MV-4-11 (cell line): ENCODE measurements at regions not wholly inside any gene's neighbourhood (a gene's known extent, or its start where the extent isn't known, plus 50 kb on each side); places are given as distances from the start of the nearest gene placed in this dataset.

Experiments used
- DNase-seq: peaks from one replicate; lab custom pipeline; 2025; lab: John Stamatoyannopoulos, UW

DNA sequence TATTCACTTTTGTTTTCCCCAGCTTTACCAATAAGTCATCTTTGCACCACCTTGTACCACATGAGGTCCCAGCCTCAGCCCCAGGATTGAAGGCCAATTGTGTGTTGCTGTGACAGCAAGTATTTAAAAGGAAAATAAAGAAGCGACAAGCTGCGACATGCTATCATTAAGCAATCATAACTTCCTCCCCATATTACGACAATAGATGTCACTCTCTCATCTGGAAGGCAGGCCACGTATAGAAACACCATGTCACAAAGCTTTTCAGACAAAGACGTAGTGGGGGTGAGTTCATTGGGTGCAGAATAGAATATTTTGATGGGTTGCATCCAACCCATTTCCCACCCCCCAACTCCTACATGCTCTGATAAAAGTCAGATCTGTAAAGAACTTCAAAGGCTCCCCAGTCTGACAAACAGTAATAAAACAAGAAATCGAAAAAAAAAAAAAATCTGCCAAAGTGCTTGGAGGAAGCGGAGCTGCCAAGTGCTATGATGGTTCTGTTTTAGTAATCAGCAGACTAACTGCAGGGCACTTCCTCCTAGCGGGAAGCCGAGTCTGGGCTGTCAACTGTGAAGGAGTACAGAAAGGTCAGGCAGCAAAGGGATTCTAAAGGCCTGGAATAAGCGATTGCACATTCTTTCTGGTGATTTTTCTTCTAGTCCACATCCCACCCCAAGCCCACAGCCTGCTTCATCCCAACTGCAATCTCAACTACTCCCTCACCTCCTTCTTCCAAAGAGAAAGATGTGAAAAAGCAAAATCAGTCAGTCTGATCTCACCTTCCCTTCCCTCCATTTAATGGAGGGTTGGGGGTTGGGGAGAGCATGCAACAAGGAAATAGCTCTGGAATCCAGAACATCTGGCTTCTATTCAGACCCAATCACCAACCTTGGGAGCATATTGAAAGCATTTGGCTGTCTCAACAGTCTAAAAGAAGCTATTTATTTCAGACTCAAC lies 131.4 kb upstream of the UBASH3B start:
- peak; percentile 36 for DNase-seq

DNA sequence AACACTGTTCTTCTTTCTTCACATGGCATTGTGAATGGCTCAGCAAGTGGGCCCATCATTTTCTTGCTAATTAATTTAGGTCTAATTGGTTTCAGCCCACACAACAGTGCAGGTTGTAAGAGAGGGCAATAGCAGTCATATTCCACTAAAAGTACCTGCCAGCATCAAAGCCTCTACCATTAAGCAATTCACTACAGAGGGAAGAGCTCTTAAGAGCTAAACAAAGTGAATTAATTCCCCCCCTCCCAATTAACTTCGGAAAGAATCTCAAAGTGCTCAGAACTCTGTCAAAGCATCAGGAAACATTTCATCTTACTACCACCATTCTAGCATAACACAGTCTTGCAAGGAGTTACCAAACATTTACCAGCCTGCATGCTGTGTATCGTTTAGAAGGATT lies 133.9 kb upstream of the UBASH3B start:
- DNase-seq, result no peak

DNA sequence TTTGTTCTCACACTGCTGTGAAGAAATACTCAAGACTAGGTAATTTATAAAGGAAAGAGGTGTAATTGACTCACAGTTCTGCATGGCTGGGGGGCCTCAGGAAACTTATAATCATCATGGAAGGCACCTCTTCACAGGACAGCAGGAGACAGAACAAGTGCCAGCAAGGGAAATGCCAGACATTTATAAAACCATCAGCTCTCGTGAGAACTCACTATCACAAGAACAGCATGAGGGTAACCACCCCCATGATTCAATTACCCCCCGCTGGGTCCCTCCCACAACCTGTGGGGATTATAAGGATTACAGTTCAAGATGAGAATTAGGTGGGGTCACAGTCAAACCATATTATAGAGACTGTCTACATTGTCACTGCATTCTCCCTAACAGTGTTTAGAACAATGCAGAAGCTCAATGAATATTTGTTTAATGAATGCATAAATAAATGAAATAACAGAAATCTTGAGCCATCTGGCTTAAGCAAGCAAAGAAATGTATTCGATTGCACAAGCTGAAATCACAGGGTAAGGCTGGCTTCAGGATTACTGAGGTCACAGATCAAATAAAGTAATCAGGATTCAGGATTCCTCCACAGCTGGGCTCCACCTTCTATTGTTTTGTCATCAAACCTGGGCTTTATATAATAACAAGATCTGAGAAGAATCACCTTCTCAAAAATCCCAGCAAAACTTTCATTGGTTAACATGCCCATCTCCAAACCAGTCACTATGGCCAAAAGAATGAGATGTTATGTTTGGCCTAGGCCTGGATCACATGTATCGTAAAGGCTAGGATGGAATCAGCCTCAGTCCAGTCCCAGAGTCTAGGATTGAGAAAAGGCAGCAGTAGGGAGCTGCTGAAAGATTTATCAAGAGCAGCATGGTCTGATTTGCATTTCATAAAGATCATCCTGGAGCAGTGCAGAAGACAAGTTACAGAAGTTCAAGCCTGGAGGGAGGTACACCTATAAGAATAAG lies 137.8 kb upstream of the UBASH3B start:
- no peak for DNase-seq

DNA sequence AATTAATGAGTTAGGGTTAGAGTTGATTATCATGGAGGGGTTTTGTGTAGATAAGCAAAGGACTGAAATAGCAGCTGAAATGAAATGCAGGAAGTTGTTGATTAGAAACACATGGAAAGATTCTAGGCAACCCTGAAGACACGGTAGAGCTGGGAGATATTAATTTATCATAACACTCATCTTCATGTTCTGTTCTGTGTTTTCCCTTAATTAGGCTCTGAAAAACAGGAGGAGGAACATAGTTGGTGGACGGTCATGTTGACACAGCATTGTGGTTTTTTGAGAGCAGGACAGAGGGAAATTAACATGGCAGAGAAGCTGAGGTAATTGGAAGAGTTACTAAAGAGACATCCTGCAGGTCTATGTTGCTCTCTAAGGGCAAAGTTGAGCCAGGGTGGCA lies 138.8 kb upstream of the UBASH3B start:
- no peak for DNase-seq

DNA sequence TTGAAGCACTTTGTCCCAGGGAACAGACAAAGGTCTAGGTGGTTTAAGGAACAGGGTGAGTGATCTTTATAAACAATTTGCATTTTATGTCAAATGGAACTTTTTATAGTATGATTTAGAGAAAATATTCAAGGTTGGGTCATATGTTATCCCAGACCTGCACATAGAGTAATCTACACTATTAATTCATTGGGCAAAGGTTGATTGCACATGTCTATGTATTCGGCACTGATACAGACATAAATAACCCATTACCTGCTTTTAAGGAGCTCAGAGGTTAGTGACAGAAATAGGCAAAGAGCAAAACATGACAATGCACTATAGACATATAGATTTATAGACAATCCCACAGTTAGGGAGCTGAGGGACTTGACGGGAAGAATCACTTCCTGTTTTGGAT lies 141.5 kb upstream of the UBASH3B start:
- DNase-seq, result peak; percentile 1

DNA sequence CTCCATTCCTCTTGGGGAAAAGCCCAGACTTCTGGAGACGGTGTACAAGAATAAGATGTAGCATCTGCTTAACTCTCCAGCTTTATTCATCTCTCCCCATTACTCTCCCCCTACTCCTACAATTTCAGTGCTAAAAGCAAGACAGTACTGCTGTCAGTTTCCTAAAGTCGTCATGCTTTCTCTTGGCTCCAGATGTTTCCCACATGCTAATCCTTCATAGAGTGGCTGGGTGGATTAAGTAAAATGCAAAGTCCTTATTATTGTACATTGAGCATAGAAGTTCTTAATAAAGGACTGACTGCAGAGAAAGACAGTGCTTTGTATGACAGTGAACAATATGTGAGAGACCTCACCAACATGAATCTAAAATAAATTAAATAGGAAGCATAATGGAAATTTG lies 142.2 kb upstream of the UBASH3B start:
- no peak for DNase-seq

DNA sequence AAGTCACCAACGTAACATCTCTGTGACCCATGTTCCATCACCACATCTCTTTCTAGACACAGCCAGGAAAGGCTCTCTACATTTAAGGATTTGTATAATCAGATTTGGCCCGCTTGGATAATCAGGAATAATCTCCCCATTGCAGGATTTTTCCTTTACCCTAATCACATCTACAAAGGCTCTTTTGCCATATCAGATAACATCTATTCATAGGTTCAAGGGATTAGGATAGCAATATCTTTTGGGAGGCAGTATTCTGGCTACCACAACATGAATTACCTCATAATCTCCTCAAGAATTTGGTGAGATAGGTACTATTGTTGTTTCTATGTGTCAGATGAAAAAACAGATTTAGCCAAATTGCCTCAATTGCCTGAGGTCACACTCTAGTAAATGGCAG lies 142.8 kb upstream of the UBASH3B start:
- DNase-seq, result no peak

DNA sequence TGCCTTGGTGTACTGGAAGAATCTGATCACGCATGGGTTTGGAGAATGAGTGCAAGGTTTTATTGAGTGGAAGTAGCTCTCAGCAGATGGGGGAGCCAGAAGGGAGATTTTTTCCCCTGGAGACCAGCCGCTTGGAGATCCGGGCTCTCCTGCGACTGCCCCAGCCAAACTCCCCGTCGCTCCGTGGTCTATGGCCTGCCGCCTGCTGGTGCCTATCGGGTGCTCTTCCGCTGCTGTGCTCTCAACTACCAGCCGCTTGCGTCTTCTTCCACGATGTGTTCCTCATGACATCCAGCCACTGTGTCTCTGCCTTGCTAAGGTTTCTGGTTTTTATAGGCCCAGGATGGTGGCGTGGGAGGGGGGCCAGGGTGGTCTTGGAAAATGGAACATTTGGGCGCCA lies 145.6 kb upstream of the UBASH3B start:
- DNase-seq, result no peak

DNA sequence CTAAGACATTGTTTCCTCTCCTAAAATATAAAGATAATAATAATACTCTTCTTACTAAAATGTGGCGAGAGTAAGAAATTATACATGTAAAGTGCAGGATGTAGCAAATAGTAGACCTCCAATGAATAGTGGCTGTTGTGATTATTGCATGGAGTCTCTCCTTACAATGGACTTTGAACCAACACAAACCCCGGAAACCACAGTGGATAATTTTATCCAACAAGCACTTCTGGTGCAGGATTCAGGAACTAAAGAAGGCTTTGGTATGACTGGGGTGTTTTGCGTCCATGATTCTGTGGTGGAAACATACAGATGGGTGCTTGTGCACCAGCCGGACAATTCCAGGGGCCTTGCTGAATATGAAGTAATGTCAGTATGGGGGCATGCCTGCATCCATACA lies 146.4 kb upstream of the UBASH3B start:
- peak; percentile 55 for DNase-seq

DNA sequence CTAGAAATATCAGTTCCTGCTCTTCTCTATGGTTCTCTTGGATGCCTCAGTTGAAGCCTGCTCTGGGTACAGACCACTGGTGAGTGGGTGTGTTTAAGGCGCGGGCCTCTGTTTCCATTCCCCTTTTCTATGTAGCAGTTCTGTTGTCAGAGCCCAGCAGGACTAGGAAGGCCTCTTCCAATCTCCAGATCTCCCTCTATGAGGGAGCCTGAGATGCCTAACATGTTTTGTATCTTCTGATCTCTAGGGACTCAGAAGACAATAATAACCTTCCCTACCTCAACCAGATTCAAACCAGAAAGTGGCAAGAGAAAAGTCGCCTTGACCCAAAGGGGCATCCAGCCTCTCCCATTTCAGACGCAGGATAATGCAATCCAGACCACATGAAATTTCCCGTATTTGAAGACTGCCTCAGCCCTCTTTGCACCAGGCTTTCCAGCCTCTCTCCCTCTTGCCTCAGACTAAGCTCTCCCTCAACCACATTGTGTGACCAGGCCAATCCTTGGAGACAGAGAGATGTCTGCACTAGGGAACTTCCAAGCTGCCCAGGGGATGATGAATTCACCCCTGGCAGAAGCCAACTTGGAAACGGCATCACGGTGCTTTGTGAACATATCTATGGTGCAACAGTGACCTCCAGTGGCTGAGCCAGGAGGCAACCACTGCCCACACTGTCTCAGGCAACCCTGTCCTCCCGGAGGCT lies 150.1 kb upstream of the UBASH3B start:
- peak; percentile 16 for DNase-seq

DNA sequence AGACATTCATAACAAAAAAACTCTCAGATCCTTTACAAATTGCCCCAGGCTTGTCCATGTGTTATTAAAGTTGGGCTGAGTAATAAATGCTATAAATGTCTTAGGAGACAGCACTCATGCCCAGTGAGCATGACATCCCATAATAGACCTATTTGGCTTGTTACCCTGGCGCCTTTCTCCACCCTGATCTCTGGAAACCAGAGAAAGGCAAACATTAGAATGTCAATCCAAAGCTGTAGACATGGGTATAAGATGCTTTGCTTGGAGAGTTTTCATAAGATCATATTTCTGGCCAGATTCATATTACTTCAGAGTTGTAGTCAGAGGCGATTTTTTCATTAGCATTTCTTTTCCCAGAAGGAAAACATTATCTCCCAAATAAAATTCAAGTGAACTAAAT lies 161.3 kb upstream of the UBASH3B start:
- DNase-seq, result no peak

DNA sequence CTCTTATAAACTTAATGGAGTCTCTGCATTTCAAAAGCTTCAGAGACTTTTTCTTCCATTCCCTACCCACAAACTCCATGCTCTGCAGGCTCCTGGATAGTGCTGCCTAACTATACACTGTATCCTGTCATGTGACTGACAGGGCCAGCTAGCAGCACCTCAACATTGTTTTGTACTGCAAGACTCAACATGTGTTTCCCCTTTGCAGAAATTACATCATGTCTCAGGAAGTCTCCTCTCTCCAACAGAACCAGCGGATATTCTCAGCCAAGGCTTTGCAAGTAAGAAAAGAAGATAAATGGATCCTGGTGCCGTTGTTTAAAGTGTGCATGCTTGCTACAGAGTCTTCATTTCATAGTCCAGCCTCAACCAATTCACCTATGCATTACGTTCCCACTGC lies 164.0 kb upstream of the UBASH3B start:
- DNase-seq, result peak; percentile 6

DNA sequence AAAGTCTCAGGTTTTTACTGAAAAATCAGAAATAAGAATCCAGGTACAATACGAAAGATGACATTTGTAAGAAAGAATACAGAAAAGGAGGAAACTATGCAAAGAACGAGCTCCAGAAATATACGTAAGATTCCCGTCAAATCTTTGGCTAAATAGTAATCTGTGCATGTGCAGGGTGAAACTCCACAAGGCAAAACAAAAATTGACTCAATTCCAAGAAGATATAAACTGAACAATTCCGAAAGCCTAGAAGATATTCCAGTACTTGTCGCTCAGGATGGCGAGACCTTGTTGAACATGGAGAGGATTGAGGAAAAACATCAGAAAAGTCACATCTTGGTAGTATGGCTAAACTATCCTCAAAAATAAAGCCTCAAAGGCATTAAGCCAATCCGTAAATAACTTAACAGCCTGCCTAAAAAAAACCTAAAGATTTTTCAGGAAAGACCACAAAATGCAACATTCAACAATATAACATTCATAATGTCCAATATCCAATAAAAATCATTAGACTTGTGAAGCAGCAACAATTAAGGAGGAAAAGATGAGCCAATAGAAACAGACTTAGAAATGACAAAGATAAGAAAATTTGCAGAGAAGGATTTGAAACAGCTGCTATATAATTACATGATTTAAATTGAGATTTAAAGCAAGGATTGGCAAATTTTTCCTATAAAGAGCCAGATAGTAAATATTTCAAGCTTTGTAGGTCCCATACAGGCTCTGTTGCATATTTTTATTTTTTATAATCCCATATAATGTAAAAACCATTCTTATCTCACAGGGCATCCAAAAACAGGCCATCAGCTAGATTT lies 166.4 kb upstream of the UBASH3B start:
- no peak for DNase-seq

DNA sequence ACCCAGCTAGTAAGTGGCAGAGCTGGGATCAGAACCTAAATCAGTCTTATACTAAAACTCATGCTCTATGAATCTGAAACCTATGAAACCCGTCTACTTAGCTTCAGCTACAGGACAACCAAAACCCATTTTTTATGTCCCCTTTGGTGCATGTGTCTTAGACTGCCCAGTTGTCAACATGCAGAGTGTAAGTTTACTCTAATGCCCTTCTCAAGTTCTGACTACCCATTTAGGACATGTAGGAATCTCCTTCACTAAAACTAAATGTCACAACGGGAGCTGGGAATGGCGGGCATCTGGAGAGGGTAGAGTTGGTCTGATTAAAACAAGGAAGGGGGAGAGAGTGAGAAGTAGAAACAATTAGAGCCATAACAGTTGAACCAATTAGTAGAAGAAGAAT lies 167.9 kb upstream of the UBASH3B start:
- DNase-seq, result no peak

DNA sequence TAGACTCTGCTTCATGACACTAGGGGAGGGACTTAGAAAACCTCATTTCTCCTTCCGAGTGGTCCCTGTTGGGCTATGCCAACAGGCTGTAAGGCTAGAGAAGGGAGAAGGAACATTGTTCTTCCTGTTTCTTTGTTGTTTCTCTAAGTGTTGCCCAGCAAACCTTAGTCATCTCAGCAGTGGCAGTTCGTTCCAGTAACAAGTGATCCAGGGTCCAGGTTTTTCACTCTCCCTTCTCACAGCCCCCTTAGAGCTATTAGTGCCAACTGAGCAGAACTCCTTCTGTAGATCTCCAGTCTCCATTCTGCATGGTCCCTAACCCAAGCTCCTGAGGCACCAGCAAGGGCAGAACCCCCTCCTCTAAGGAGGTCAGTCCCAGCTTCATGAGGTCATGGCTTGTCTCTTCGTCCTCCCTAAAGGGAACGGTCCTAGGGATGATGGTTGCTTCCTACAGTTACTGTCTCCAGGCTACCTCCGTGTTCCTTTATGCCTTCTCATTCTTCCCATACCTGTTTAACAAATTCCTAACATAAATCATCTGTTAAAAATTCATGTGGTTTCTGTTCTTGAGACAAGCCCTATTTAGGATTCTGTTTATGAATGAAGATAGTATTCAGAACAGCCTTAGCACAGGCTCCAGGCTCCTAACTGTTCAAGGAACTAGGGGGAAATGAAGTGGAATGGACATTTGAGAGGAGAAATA lies 168.6 kb upstream of the UBASH3B start:
- DNase-seq, result peak; percentile 32

DNA sequence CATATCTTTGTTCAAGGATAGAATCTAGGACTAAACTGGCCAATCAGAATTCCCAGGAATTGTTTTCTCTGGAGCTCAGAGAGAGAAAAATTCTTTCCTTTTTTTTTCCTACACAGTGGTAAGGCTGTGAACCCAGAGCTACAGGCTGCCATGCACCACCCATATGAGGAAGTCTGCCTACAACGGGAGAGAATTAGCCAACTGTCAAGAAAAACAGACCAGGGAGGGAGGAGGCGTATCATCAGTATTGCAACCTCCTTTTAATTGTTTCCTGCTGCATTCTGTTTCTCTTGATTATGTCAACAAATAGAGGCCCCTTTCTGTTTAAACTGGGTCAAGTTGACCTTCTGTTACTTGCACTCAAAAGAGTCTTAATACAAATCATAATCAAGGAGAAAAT lies 176.5 kb upstream of the UBASH3B start:
- no peak for DNase-seq

DNA sequence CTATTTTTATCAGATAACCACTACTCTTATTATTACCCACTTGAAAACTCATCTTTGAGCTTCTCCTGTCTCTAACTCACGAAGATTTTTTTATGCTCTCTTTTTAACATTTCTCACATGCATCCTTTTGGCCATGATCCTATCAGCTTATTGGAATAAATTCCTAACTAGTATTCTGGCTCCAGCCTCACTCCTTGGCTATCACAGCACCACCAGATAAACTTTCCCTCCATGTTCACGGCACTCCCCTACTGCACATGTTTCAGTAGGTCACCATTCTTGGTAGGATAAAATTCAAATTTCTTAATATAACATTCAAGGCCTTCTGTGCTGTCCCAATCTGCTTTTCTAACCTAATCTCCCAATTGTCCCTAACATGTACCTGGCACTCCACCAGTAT lies 186.6 kb upstream of the UBASH3B start:
- no peak for DNase-seq

DNA sequence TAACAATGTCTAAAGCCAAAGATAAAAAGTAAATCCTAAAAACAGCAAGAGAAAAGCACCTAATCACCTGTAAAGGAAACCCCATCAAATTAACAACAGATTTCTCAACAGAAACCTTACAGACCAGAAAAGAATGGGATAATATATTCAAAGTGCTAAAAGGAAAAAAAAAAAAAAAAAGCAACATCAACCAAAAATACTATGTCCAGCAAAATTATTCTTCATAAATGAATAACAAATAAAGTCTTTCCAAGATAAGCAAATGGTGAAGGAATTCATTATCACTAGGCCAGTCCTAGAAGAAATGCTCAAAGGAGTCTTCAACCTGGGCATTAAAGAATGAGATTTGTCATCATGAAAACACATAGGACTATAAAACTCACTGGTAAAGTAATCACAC lies 192.0 kb upstream of the UBASH3B start:
- DNase-seq, result no peak

DNA sequence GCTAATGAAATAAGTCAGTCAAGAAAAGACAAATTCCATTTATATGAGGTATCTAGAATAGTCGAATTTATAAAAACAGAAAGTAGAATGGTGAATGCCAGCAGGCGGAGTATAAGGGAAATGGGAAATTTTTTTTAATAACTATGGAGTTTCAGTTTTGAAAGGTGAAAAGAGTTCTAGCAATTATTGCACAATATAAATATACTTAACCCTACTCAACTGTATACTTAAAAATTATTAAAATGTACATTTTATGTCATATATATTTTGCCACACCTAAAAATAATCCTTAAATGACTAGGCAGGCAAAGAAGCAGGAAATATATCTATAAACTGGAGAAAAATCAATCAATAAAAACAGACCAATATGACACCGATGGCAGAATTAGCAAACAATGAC lies 196.5 kb upstream of the UBASH3B start:
- no peak for DNase-seq

DNA sequence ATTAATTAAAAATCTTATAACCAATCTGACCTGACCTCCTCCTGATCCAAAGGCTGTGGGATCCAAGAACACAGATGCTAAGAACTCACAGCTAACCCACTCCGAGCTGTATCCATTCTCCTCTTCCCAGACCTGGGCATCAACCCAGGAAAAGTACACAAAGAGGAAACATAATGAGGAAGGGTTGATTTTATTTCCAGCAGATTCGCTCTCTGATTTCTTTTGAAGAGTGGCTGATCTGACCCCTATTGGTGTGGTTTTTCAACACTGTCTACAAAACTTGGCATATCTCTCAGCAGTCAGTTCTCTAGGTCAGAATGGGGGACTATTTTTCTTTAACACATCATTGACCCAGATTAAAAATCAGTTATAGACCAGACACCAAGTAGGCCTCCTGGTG lies 201.9 kb upstream of the UBASH3B start:
- DNase-seq, result no peak

DNA sequence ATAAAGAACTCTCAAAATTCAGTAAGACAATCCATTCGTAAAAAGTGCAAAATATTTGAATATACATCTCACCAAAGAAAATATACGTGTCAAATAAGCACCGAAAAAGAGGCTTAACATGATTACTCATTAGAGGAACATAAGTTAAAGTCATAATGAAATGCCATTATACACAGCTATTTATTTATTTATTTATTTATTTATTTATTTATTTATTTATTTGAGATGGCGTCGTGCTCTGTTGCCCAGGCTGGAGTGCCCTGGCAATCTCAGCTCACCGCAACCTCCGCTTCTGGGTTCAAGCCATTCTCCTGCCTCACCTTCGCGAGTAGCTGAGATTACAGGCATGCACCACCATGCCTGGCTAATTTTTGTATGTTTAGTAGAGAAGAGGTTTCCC lies 203.6 kb upstream of the UBASH3B start:
- no peak for DNase-seq
